H1 (cell line): ENCODE measurements at regions not wholly inside any gene's neighbourhood (a gene's known extent, or its start where the extent isn't known, plus 50 kb on each side); places are given as distances from the start of the nearest gene placed in this dataset.

Experiments used
- CTCF ChIA-PET: fragments of 300-600 bp; sonication (Branson Sonifier 250); formaldehyde crosslinking; loops from one replicate; lab custom pipeline; 2021; ENCODE audit not compliant: partially characterized antibody; lab: Charles Lee
- POLR2A ChIA-PET: fragments of 300-600 bp; sonication (Branson Sonifier 250); formaldehyde crosslinking; loops from one replicate; lab custom pipeline; 2021; ENCODE audit warnings: inconsistent platforms; ENCODE audit not compliant: partially characterized antibody; lab: Charles Lee
- DNase-seq, 2 experiments: peaks; one replicate each; pipeline versions ENCODE4 v3.0.0 to v3.0.0-alpha.2; 2010 to 2022; ENCODE audit warnings: low spot score in 2 of 2, low read depth in 1 of 2, mixed read lengths in 1 of 2
- FAIRE-seq: peaks from 2 replicates; lab custom pipeline; 2011; peaks lifted over from hg19 to GRCh38; lab: Jason Lieb, UNC
- H2AFZ ChIP-seq: 2 replicates; pipeline ENCODE4 v1.8.1; 2012; ENCODE audit warnings: low read length, inconsistent platforms
- H2AK5ac ChIP-seq: 2 replicates; pipeline ENCODE4 v1.6.1; 2013; ENCODE audit warnings: low read depth, low read length
- H2BK120ac ChIP-seq: replicated peaks from 2 replicates; pipeline ENCODE3; 2013; ENCODE audit warnings: low read depth, low read length, inconsistent platforms
- H2BK12ac ChIP-seq: 2 replicates; pipeline ENCODE4 v1.6.1; 2013; ENCODE audit warnings: low read depth, low read length
- H2BK15ac ChIP-seq: 2 replicates; pipeline ENCODE4 v1.6.1; 2013; ENCODE audit warnings: low read length
- H2BK20ac ChIP-seq: 2 replicates; pipeline ENCODE4 v1.6.1; 2013; ENCODE audit warnings: low read length
- H2BK5ac ChIP-seq: 2 replicates; pipeline ENCODE4 v1.6.1; 2013; ENCODE audit warnings: low read depth, low read length
- H3K14ac ChIP-seq: 2 replicates; pipeline ENCODE4 v1.6.1; 2013; ENCODE audit warnings: inconsistent platforms; ENCODE audit not compliant: insufficient read length
- H3K18ac ChIP-seq: 2 replicates; pipeline ENCODE4 v1.6.1; 2013; ENCODE audit warnings: low read length; ENCODE audit errors: extremely low read depth
- H3K23ac ChIP-seq: 2 replicates; pipeline ENCODE4 v1.6.1; 2013; ENCODE audit warnings: inconsistent platforms; ENCODE audit not compliant: insufficient read length
- H3K23me2 ChIP-seq: 2 replicates; pipeline ENCODE4 v1.6.1; 2013; ENCODE audit warnings: low read depth, low read length
- H3K27ac ChIP-seq: 2 replicates; pipeline ENCODE4 v1.6.1; 2011; ENCODE audit warnings: low read depth, low read length, inconsistent platforms
- H3K27me3 ChIP-seq, 4 experiments: replicated peaks in 1 of 4; 1 replicate in 1 of 4; 2 replicates in 3 of 4; pipeline versions ENCODE4 v1.6.1 to v1.8.1; 2011 to 2013; ENCODE audit warnings: low read length in 3 of 4, mild to moderate bottlenecking in 3 of 4, inconsistent platforms in 2 of 4, mixed read lengths in 2 of 4, moderate library complexity in 1 of 4; ENCODE audit not compliant: control insufficient read depth in 3 of 4, insufficient read depth in 3 of 4; ENCODE audit errors: extremely low read depth in 1 of 4
- H3K36me3 ChIP-seq, 4 experiments: 2 replicates each; pipeline versions ENCODE4 v1.6.1 to v1.8.1; 2011 to 2013; ENCODE audit warnings: mild to moderate bottlenecking in 4 of 4, low read length in 3 of 4, moderate library complexity in 2 of 4, control low read depth in 1 of 4, inconsistent platforms in 1 of 4; ENCODE audit not compliant: insufficient read depth in 4 of 4, control insufficient read depth in 2 of 4
- H3K4ac ChIP-seq: replicated peaks from 2 replicates; pipeline ENCODE3; 2013; ENCODE audit warnings: low read length, low read depth, mixed read lengths, inconsistent platforms; ENCODE audit not compliant: insufficient read length
- H3K4me1 ChIP-seq, 4 experiments: replicated peaks in 1 of 4; 1 replicate in 1 of 4; 2 replicates in 3 of 4; pipeline versions ENCODE4 v1.6.1 to v1.8.1; 2011 to 2013; ENCODE audit warnings: low read length in 3 of 4, inconsistent platforms in 2 of 4, mixed read lengths in 1 of 4; ENCODE audit not compliant: insufficient read depth in 4 of 4, control insufficient read depth in 3 of 4
- H3K4me2 ChIP-seq, 2 experiments: 2 replicates each; pipeline versions ENCODE4 v1.6.1 to v1.8.1; 2011 to 2013; ENCODE audit warnings: low read depth in 2 of 2, low read length in 2 of 2, control low read depth in 1 of 2, inconsistent platforms in 1 of 2, mild to moderate bottlenecking in 1 of 2; ENCODE audit not compliant: insufficient read depth in 1 of 2
- H3K4me3 ChIP-seq, 4 experiments: fragments of 200-600, 300-600 bp in 1 of 4; sonication (generic), shearing (Covaris generic), sonication (Bioruptor Twin) in 1 of 4; 2 replicates each; pipeline versions ENCODE4 v1.5.1 to v1.8.1; 2011 to 2016; ENCODE audit warnings: low read length in 4 of 4, low read depth in 3 of 4, control low read depth in 2 of 4, inconsistent platforms in 2 of 4, mild to moderate bottlenecking in 2 of 4, mixed read lengths in 1 of 4, moderate library complexity in 1 of 4; ENCODE audit not compliant: insufficient read depth in 2 of 4; ENCODE audit errors: extremely low read depth in 1 of 4
- H3K56ac ChIP-seq: replicated peaks from 2 replicates; pipeline ENCODE3; 2013; ENCODE audit warnings: low read depth, mild to moderate bottlenecking, mixed read lengths, low read length, inconsistent platforms; ENCODE audit not compliant: insufficient read length
- H3K79me1 ChIP-seq: 2 replicates; pipeline ENCODE4 v1.6.1; 2013; ENCODE audit warnings: low read depth, low read length, control low read depth
- H3K79me2 ChIP-seq, 2 experiments: 2 replicates each; pipeline versions ENCODE4 v1.6.1 to v1.8.1; 2012 to 2013; ENCODE audit warnings: low read length in 2 of 2, mild to moderate bottlenecking in 2 of 2, inconsistent platforms in 1 of 2; ENCODE audit not compliant: insufficient read depth in 2 of 2, control insufficient read depth in 1 of 2
- H3K9ac ChIP-seq, 4 experiments: replicated peaks in 1 of 4; 1 replicate in 1 of 4; 2 replicates in 3 of 4; pipeline versions ENCODE4 v1.6.1 to v1.8.1; 2011 to 2013; ENCODE audit warnings: low read depth in 3 of 4, low read length in 3 of 4, control low read depth in 2 of 4, mild to moderate bottlenecking in 2 of 4, moderate library complexity in 2 of 4, inconsistent platforms in 1 of 4; ENCODE audit errors: extremely low read depth in 1 of 4
- H3K9me3 ChIP-seq, 2 experiments: 2 replicates each; pipeline versions ENCODE4 v1.6.1 to v1.8.1; 2012 to 2013; ENCODE audit warnings: mild to moderate bottlenecking in 2 of 2, moderate library complexity in 2 of 2, control low read depth in 1 of 2, inconsistent platforms in 1 of 2, low read depth in 1 of 2, low read length in 1 of 2, mixed read lengths in 1 of 2; ENCODE audit not compliant: insufficient read depth in 2 of 2
- H4K20me1 ChIP-seq, 2 experiments: replicated peaks in 1 of 2; 2 replicates each; pipeline versions ENCODE3 to v1.8.1; 2011 to 2013; ENCODE audit warnings: inconsistent platforms in 2 of 2, low read length in 2 of 2, mild to moderate bottlenecking in 1 of 2; ENCODE audit not compliant: insufficient read depth in 2 of 2, control insufficient read depth in 1 of 2
- H4K5ac ChIP-seq: 2 replicates; pipeline ENCODE4 v1.6.1; 2013; ENCODE audit warnings: low read length, low read depth, mixed read lengths, inconsistent platforms; ENCODE audit not compliant: insufficient read length
- H4K8ac ChIP-seq: 2 replicates; pipeline ENCODE4 v1.8.0; 2013; ENCODE audit warnings: mild to moderate bottlenecking, moderate library complexity, low read length, inconsistent platforms; ENCODE audit not compliant: insufficient read depth; ENCODE audit errors: extremely low read depth
- H4K91ac ChIP-seq: replicated peaks from 2 replicates; pipeline ENCODE3; 2013; ENCODE audit warnings: low read length, mixed read lengths, inconsistent platforms; ENCODE audit not compliant: insufficient read length
- CBX5 ChIP-seq: fragments of 300-800, 300-1000 bp; sonication (generic); IDR thresholded peaks from 2 replicates; pipeline ENCODE4 v1.7.1; 2016; ENCODE audit warnings: antibody characterized with exemption, low read length, low read depth
- FOSL1 ChIP-seq: IDR thresholded peaks from 2 replicates; pipeline ENCODE4 v1.6.1; 2011; ENCODE audit warnings: mild to moderate bottlenecking, low read depth, low read length, moderate library complexity; ENCODE audit not compliant: insufficient read depth
- WGBS, 2 experiments: shearing (Covaris generic) in 1 of 2; methylation state at CpG; one replicate each; pipeline versions ENCODE4 v1.1.6 to v1.1.7; 2013 to 2015; ENCODE audit warnings: low lambda C conversion rate in 2 of 2, mixed read lengths in 2 of 2, inconsistent platforms in 1 of 2, low coverage in 1 of 2, missing lambda C conversion rate in 1 of 2; ENCODE audit not compliant: insufficient replicate concordance in 2 of 2, insufficient coverage in 1 of 2, insufficient read length in 1 of 2; ENCODE audit errors: extremely low coverage in 1 of 2, missing lambda C conversion rate in 1 of 2; 5-methylcytosine and 5-hydroxymethylcytosine counted together
- TF ChIP-seq, protein P1 (sequence below), 3 experiments: IDR thresholded peaks; 1 replicate in 2 of 3; 2 replicates in 1 of 3; pipeline versions ENCODE4 v1.5.1 to v1.6.1; 2011; ENCODE audit warnings: low read length in 3 of 3, mild to moderate bottlenecking in 3 of 3, inconsistent platforms in 2 of 3, low read depth in 1 of 3, moderate library complexity in 1 of 3; ENCODE audit not compliant: insufficient read depth in 1 of 3; ENCODE audit errors: control extremely low read depth in 1 of 3

DNA sequence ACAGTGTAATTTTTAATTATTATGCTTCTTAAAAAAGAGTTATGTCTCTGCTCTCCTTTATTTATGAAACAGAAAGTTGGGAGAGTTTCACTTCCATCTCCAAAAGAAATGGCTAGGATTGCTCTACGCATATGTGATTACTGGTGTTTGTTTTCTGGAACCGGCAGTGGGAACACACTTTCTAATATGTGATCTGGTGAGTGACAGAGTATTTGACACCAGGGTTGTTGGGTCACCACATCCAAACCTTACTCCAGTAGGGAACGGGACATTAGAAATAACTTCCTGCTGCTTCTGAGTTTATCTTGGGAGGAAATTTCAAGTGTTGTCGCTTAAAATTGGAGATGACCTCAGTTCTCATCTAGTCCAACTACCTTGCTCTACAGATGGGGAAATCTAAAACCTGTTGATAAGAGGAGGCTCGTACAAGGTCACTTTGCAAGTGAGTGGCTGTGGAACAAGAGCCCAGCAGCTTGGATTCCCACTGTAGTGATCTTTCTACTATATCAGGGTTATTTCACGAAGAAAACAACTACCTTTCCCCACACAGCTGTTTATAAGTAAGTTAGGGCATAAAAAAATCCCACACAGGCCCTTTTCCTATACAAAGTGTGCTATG is 108.5 kb downstream of the TTC32 start:
- Histone ChIP-seq H3K9ac (no peak overlapping the region), H3K27ac (no peak overlapping the region), H4K91ac (no peak overlapping the region), H3K23ac (no peak overlapping the region), H3K4me3 (no peak overlapping the region), H3K23me2 (no peaks in the 10 kb centered on the region), H3K18ac (no peak overlapping the region), H2AK5ac (no peak overlapping the region), H2BK5ac (no peak overlapping the region), H4K8ac (no peak overlapping the region), H4K5ac (no peak overlapping the region), H3K79me1 (no peaks in the 10 kb centered on the region), H2BK15ac (no peak overlapping the region), H2BK20ac (no peak overlapping the region), H3K9me3 (no peaks in the 10 kb centered on the region), H2AFZ (no peak overlapping the region), H3K56ac (no peak overlapping the region), H2BK12ac (no peak overlapping the region), H3K4me2 (no peak overlapping the region), H3K79me2 (no peaks in the 10 kb centered on the region), H3K36me3 (no peaks in the 10 kb centered on the region), H3K4ac (no peak overlapping the region), H3K4me1 (no peaks in the 10 kb centered on the region), H4K20me1 (no peaks in the 10 kb centered on the region), H3K27me3 (no peaks in the 10 kb centered on the region), H3K14ac (no peak overlapping the region), H2BK120ac (no peak overlapping the region)
- DNase-seq (no peak), FAIRE-seq (no peak)
- TF ChIP-seq FOSL1 (no peak), CBX5 (no peak)
- TF ChIP-seq, protein P1, sequence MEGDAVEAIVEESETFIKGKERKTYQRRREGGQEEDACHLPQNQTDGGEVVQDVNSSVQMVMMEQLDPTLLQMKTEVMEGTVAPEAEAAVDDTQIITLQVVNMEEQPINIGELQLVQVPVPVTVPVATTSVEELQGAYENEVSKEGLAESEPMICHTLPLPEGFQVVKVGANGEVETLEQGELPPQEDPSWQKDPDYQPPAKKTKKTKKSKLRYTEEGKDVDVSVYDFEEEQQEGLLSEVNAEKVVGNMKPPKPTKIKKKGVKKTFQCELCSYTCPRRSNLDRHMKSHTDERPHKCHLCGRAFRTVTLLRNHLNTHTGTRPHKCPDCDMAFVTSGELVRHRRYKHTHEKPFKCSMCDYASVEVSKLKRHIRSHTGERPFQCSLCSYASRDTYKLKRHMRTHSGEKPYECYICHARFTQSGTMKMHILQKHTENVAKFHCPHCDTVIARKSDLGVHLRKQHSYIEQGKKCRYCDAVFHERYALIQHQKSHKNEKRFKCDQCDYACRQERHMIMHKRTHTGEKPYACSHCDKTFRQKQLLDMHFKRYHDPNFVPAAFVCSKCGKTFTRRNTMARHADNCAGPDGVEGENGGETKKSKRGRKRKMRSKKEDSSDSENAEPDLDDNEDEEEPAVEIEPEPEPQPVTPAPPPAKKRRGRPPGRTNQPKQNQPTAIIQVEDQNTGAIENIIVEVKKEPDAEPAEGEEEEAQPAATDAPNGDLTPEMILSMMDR (IDR thresholded peaks at IDR 0.05; ENCODE audit: control extremely low read depth in 1 of 3, insufficient read depth in 1 of 3, low read depth in 1 of 3, low read length in 3 of 3) = no peak
- ChIA-PET CTCF (no interaction called here), POLR2A (no interaction called here)
- 90% methylated on average over 6 of the region's 6 CpGs; no CpG with 5 or more reads in 1 of the 2 experiments for WGBS, 2 experiments
